CD14-positive monocyte (primary cell): ENCODE measurements at regions not wholly inside any gene's neighbourhood (a gene's known extent, or its start where the extent isn't known, plus 50 kb on each side); places are given as distances from the start of the nearest gene placed in this dataset.

Experiments
- DNase-seq, 3 donors: peaks; one replicate each; pipeline ENCODE4 v3.0.0-alpha.2; 2011 to 2022
- H2AFZ ChIP-seq: 2 replicates; pipeline ENCODE4 v1.6.0; 2012; ENCODE audit warnings: mild to moderate bottlenecking, low read depth, low read length, inconsistent platforms; ENCODE audit not compliant: insufficient read depth, poor library complexity, severe bottlenecking
- H3K27ac ChIP-seq, 2 donors: 1 replicate in 1 of 2; 2 replicates in 1 of 2; pipeline ENCODE4 v1.5.1; 2012 to 2013; ENCODE audit warnings: low read length in 2 of 2, control low read depth in 1 of 2, inconsistent platforms in 1 of 2, low read depth in 1 of 2, mild to moderate bottlenecking in 1 of 2
- H3K27me3 ChIP-seq, 2 donors: one replicate each; pipeline versions ENCODE4 v1.6.0 to v1.6.1; 2011 to 2013; ENCODE audit warnings: low read length in 2 of 2; ENCODE audit not compliant: control insufficient read depth in 2 of 2, insufficient read depth in 2 of 2
- H3K36me3 ChIP-seq, 2 donors: replicated peaks in 1 of 2; 1 replicate in 1 of 2; 2 replicates in 1 of 2; pipeline versions ENCODE4 v1.5.1 to v1.6.1; 2012 to 2013; ENCODE audit warnings: low read length in 2 of 2, control low read depth in 1 of 2, inconsistent platforms in 1 of 2, mild to moderate bottlenecking in 1 of 2; ENCODE audit not compliant: insufficient read depth in 2 of 2, control insufficient read depth in 1 of 2
- H3K4me1 ChIP-seq, 2 donors: 1 replicate in 1 of 2; 2 replicates in 1 of 2; pipeline versions ENCODE4 v1.5.1 to v1.6.1; 2012 to 2013; ENCODE audit warnings: low read length in 2 of 2, control low read depth in 1 of 2, inconsistent platforms in 1 of 2, mild to moderate bottlenecking in 1 of 2, moderate library complexity in 1 of 2; ENCODE audit not compliant: insufficient read depth in 2 of 2, control insufficient read depth in 1 of 2
- H3K4me2 ChIP-seq: replicated peaks from 2 replicates; pipeline ENCODE3; 2012; ENCODE audit warnings: low read length, moderate library complexity, mild to moderate bottlenecking; ENCODE audit not compliant: poor library complexity, severe bottlenecking; ENCODE audit errors: extremely low read depth
- H3K4me3 ChIP-seq, 3 experiments: fragments of 200-600 bp in 1 of 3; sonication (generic) in 1 of 3; replicated peaks in 1 of 3; 1 replicate in 2 of 3; 2 replicates in 1 of 3; pipeline ENCODE4 v1.5.1; 2011 to 2013; ENCODE audit warnings: low read length in 3 of 3, mild to moderate bottlenecking in 3 of 3, control low read depth in 2 of 3, low read depth in 2 of 3, inconsistent platforms in 1 of 3, moderate library complexity in 1 of 3
- H3K79me2 ChIP-seq: 2 replicates; pipeline ENCODE4 v1.6.0; 2012; ENCODE audit warnings: mild to moderate bottlenecking, control low read depth, inconsistent platforms, low read length, moderate library complexity; ENCODE audit not compliant: insufficient read depth
- H3K9ac ChIP-seq: 2 replicates; pipeline ENCODE4 v1.6.0; 2017; ENCODE audit warnings: low read length, mild to moderate bottlenecking; ENCODE audit not compliant: insufficient read depth, poor library complexity, severe bottlenecking
- H3K9me3 ChIP-seq, 2 donors: replicated peaks in 1 of 2; 1 replicate in 1 of 2; 2 replicates in 1 of 2; pipeline versions ENCODE4 v1.5.1 to v1.6.1; 2012 to 2013; ENCODE audit warnings: low read length in 2 of 2, control low read depth in 1 of 2; ENCODE audit not compliant: control insufficient read depth in 1 of 2, insufficient read depth in 1 of 2
- H4K20me1 ChIP-seq: 2 replicates; pipeline ENCODE4 v1.6.0; 2012; ENCODE audit warnings: mild to moderate bottlenecking, low read length, control low read depth, moderate library complexity; ENCODE audit not compliant: insufficient read depth
- H3K27ac Mint-ChIP-seq, 7 donors: one replicate each; pipeline ENCODE4 v1.8.0; 2020; ENCODE audit warnings: mild to moderate bottlenecking in 7 of 7, mixed read lengths in 7 of 7, moderate library complexity in 6 of 7, inconsistent platforms in 2 of 7
- H3K27me3 Mint-ChIP-seq, 3 donors: one replicate each; pipeline ENCODE4 v1.8.0; 2021 to 2022; ENCODE audit warnings: low read depth in 3 of 3, mild to moderate bottlenecking in 3 of 3, mixed read lengths in 3 of 3, moderate library complexity in 3 of 3, inconsistent platforms in 1 of 3
- H3K36me3 Mint-ChIP-seq, 2 donors: one replicate each; pipeline ENCODE4 v1.8.0; 2020; ENCODE audit warnings: mixed read lengths in 2 of 2, inconsistent platforms in 1 of 2, mild to moderate bottlenecking in 1 of 2
- H3K4me1 Mint-ChIP-seq: one replicate; pipeline ENCODE4 v1.8.0; 2020; ENCODE audit warnings: mild to moderate bottlenecking, mixed read lengths
- H3K4me3 Mint-ChIP-seq, 2 donors: one replicate each; pipeline ENCODE4 v1.8.0; 2020; ENCODE audit warnings: mild to moderate bottlenecking in 2 of 2, mixed read lengths in 2 of 2, moderate library complexity in 1 of 2
- H3K9me3 Mint-ChIP-seq, 7 donors: one replicate each; pipeline ENCODE4 v1.8.0; 2020 to 2022; ENCODE audit warnings: mixed read lengths in 7 of 7, mild to moderate bottlenecking in 6 of 7, moderate library complexity in 6 of 7, inconsistent platforms in 2 of 7
- WGBS: methylation state at CpG from one replicate; pipeline ENCODE4 v1.1.5; 2013; ENCODE audit warnings: missing lambda C conversion rate; ENCODE audit not compliant: insufficient coverage; 5-methylcytosine and 5-hydroxymethylcytosine counted together
- intact Hi-C, 2 donors: fragments of 100-400 bp; cut with micrococcal nuclease; formaldehyde crosslinking; loops; one replicate each; pipeline versions ENCODE4 v1.15.0 to v1.15.1; 2023
- TF ChIP-seq, protein P1 (sequence below): fragments of 200-600 bp; IDR thresholded peaks from one replicate; pipeline ENCODE4 v1.8.0; 2022; ENCODE audit warnings: antibody characterized with exemption, mild to moderate bottlenecking

DNA sequence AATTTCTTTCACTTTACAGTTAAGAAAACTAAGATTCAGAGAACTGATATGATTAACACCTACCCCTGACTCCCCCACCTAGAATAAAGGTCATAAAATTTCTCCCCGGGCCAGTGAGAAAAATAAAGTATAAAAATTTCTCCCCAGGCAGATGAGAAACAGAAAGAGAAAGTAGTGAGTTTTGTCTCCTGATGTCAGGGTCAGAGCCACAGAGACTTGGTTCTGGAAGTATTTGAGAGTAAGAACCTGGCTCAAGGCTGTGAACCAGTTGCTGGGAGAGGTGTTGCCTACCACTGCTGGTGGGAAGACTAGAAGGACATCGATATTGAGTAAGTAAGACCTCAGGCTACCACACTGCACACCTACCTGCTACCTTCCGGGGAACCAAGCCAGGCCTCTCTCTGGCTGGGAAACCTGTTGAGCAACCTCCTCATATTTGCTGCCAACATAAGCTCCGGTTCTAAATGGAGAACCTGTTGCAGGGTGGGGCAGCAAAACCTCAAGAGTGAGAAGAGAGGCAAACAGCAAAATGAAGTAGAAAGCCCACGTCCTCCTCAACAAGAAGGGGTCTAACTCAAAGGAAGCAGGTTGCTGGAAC, 104.2 kb upstream of the PUDP start:
- TF ChIP-seq, protein P1, sequence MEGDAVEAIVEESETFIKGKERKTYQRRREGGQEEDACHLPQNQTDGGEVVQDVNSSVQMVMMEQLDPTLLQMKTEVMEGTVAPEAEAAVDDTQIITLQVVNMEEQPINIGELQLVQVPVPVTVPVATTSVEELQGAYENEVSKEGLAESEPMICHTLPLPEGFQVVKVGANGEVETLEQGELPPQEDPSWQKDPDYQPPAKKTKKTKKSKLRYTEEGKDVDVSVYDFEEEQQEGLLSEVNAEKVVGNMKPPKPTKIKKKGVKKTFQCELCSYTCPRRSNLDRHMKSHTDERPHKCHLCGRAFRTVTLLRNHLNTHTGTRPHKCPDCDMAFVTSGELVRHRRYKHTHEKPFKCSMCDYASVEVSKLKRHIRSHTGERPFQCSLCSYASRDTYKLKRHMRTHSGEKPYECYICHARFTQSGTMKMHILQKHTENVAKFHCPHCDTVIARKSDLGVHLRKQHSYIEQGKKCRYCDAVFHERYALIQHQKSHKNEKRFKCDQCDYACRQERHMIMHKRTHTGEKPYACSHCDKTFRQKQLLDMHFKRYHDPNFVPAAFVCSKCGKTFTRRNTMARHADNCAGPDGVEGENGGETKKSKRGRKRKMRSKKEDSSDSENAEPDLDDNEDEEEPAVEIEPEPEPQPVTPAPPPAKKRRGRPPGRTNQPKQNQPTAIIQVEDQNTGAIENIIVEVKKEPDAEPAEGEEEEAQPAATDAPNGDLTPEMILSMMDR: no peak
- Mint-ChIP-seq H3K4me1 (peaks cover 46% of the 10 kb centered on the region), H3K36me3 (peaks cover 8 to 20% of the 10 kb centered on the region in 2 donors), H3K4me3 (peak overlapping the region; percentile 41 to 64), H3K27ac (peak overlapping the region; percentile 85 to 92 (median 92)), H3K27me3 (peaks cover 0 to 2% (median 2%) of the 10 kb centered on the region in 3 donors), H3K9me3 (peaks cover 0 to 13% (median 7%) of the 10 kb centered on the region in 7 donors)
- Histone ChIP-seq H3K4me2 (peak overlapping the region; percentile 49), H3K4me3 (peak overlapping the region in 2 of 3 experiments; percentile 17 to 49), H3K27me3 (no peaks in the 10 kb centered on the region), H3K4me1 (peaks cover 45 to 50% of the 10 kb centered on the region in 2 donors), H4K20me1 (no peaks in the 10 kb centered on the region), H3K79me2 (no peaks in the 10 kb centered on the region), H3K27ac (peak overlapping the region; percentile 67 to 87), H3K9me3 (peaks cover 4 to 6% of the 10 kb centered on the region in 2 donors), H3K9ac (peak overlapping the region; percentile 29), H3K36me3 (peaks cover 3% of the 10 kb centered on the region in 2 donors), H2AFZ (peak overlapping the region; percentile 68)
- WGBS: no CpG with 5 or more reads among the region's 5 CpGs
- intact Hi-C loops: loop anchor here in 1 of 2 donors (10.0 kb wide), 1 partner anchor 107 kb away; the partner anchor contains the start of genes PUDP and STS
- peak in 1 of 3 donors; percentile 30 for DNase-seq

DNA sequence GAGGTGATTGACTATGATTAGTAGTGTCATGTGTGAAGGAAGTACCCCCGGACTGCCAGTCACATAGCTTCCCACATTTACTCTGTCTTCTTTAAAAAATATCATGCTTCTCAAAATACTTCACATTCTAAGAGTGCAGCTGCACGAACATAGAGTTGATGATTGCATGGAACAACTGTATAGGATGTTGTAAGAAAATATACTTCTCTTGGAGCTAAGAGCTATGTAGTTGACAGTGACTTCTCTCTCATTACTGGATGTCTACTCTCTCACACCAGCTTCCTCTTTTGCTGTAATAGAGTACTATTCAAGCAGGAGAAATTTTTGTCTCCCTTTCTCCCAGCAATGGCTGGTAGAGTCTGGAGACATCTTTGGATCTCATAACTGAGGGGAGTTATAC, 99.4 kb upstream of the PUDP start:
- intact Hi-C loops: no loop called here
- Mint-ChIP-seq H3K36me3 (no peaks in the 10 kb centered on the region), H3K4me3 (no peak overlapping the region), H3K4me1 (peaks cover 63% of the 10 kb centered on the region), H3K27me3 (no peaks in the 10 kb centered on the region), H3K9me3 (peaks cover 0 to 4% (median 0%) of the 10 kb centered on the region in 7 donors), H3K27ac (peak overlapping the region in 6 of 7 donors; percentile 19 to 85 (median 65))
- Histone ChIP-seq H3K79me2 (peaks cover 3% of the 10 kb centered on the region), H3K4me3 (peak overlapping the region in 1 of 3 experiments; percentile 25), H3K9me3 (no peaks in the 10 kb centered on the region), H3K36me3 (no peaks in the 10 kb centered on the region), H3K27ac (peak overlapping the region in 1 of 2 donors; percentile 65), H3K4me1 (peaks cover 69 to 80% of the 10 kb centered on the region in 2 donors), H3K27me3 (no peaks in the 10 kb centered on the region), H3K4me2 (peak overlapping the region; percentile 31), H4K20me1 (no peaks in the 10 kb centered on the region), H3K9ac (no peak overlapping the region), H2AFZ (no peak overlapping the region)
- TF ChIP-seq, protein P1: no peak
- DNase-seq: peak; percentile 16 to 45 (median 39)
- WGBS: no CpG with 5 or more reads among the region's 2 CpGs
